HepG2 (cell line): ENCODE measurements at regions not wholly inside any gene's neighbourhood (a gene's known extent, or its start where the extent isn't known, plus 50 kb on each side); places are given as distances from the start of the nearest gene placed in this dataset.

Source experiments
- ATAC-seq: fragments of 200-7000 bp; cut with Tn5 transposase; 3 replicates; pipeline ENCODE4 v1.9.1; 2020; ENCODE audit warnings: mild to moderate bottlenecking, moderate library complexity
- BruUV-seq: library from RNA; stranded (reverse); fragments of 400-500 nt; replicated peaks from 2 replicates; lab custom pipeline; 2021; lab: Mats Ljungman, UMichigan
- CTCF ChIA-PET: fragments of 300-600 bp; formaldehyde crosslinking; extraction: SDS; loops from one replicate; lab custom pipeline; 2021; ENCODE audit warnings: low total read pairs, inconsistent platforms, low intra/inter-chr PET ratio; lab: Yijun Ruan, JAX
- POLR2A ChIA-PET: fragments of 350-600 bp; sonication (Branson Sonifier 250); formaldehyde crosslinking; loops from one replicate; lab custom pipeline; 2020; ENCODE audit warnings: antibody characterized with exemption, inconsistent platforms; lab: Yijun Ruan, JAX
- DNase-seq: peaks from one replicate; pipeline ENCODE4 v3.0.0-alpha.2; 2015; ENCODE audit warnings: low spot score
- FAIRE-seq: peaks from 3 replicates; lab custom pipeline; 2011; peaks lifted over from hg19 to GRCh38; lab: Jason Lieb, UNC
- H2AFZ ChIP-seq: one replicate; pipeline ENCODE4 v1.6.1; 2011; ENCODE audit warnings: low read length, inconsistent platforms
- H3K27ac ChIP-seq: fragments of 300-600 bp; 3 replicates; pipeline ENCODE4 v1.8.0; 2011; ENCODE audit warnings: mixed run types, mild to moderate bottlenecking, mixed read lengths, low read length, inconsistent platforms; ENCODE audit not compliant: insufficient read depth; ENCODE audit errors: extremely low read length
- H3K27me3 ChIP-seq, 2 experiments: fragments of 200-600 bp in 1 of 2; 2 replicates in 1 of 2; 3 replicates in 1 of 2; pipeline versions ENCODE4 v1.6.0 to v1.8.0; 2011; ENCODE audit warnings: low read length in 2 of 2, mild to moderate bottlenecking in 2 of 2, moderate library complexity in 2 of 2, inconsistent platforms in 1 of 2; ENCODE audit not compliant: insufficient read depth in 2 of 2, control insufficient read depth in 1 of 2
- H3K36me3 ChIP-seq, 2 experiments: fragments of 200-600 bp in 1 of 2; replicated peaks in 1 of 2; 2 replicates in 1 of 2; 3 replicates in 1 of 2; pipeline versions ENCODE4 v1.5.1 to v1.8.0; 2011; ENCODE audit warnings: low read length in 2 of 2, inconsistent platforms in 1 of 2; ENCODE audit not compliant: insufficient read depth in 2 of 2, control insufficient read depth in 1 of 2
- H3K4me1 ChIP-seq: 2 replicates; pipeline ENCODE4 v1.5.1; 2012; ENCODE audit warnings: low read length, inconsistent platforms; ENCODE audit not compliant: insufficient read depth
- H3K4me2 ChIP-seq: 2 replicates; pipeline ENCODE4 v1.6.0; 2011; ENCODE audit warnings: low read depth, low read length, inconsistent platforms
- H3K4me3 ChIP-seq, 3 experiments: fragments of 200-600 bp in 1 of 3; sonication (generic), shearing (Covaris generic) in 1 of 3; replicated peaks in 1 of 3; 2 replicates each; pipeline ENCODE4 v1.5.1; 2011 to 2016; ENCODE audit warnings: low read length in 3 of 3, inconsistent platforms in 2 of 3, low read depth in 2 of 3, mild to moderate bottlenecking in 2 of 3, control low read depth in 1 of 3, mixed read lengths in 1 of 3; ENCODE audit not compliant: insufficient read depth in 1 of 3
- H3K79me2 ChIP-seq: one replicate; pipeline ENCODE4 v1.6.1; 2011; ENCODE audit warnings: low read length, inconsistent platforms; ENCODE audit not compliant: insufficient read depth
- H3K9ac ChIP-seq: 2 replicates; pipeline ENCODE4 v1.6.0; 2011; ENCODE audit warnings: mild to moderate bottlenecking, low read depth, low read length, inconsistent platforms; ENCODE audit not compliant: insufficient read depth
- H3K9me3 ChIP-seq: 2 replicates; pipeline ENCODE4 v1.5.1; 2012; ENCODE audit warnings: mild to moderate bottlenecking, low read length
- H4K20me1 ChIP-seq: 2 replicates; pipeline ENCODE4 v1.6.0; 2011; ENCODE audit warnings: inconsistent platforms, mild to moderate bottlenecking, low read length, moderate library complexity; ENCODE audit not compliant: insufficient read depth
- ELF3 ChIP-seq: IDR thresholded peaks from 2 replicates; pipeline ENCODE4 v1.6.1; 2016; ENCODE audit warnings: missing genetic modification reagents, missing compliant biosample characterization
- MIXL1 ChIP-seq: IDR thresholded peaks from 2 replicates; pipeline ENCODE4 v1.6.1; 2016
- ZBTB8A ChIP-seq: sonication (generic); formaldehyde crosslinking; IDR thresholded peaks from 2 replicates; pipeline ENCODE4 v1.4.0; 2020; ENCODE audit warnings: mild to moderate bottlenecking, low read depth, missing genetic modification reagents, borderline replicate concordance
- ZNF282 ChIP-seq: fragments of 450-650 bp; IDR thresholded peaks from 2 replicates; pipeline ENCODE4 v1.6.1; 2018; ENCODE audit not compliant: partially characterized antibody
- ZNF589 ChIP-seq: sonication (generic); formaldehyde crosslinking; conservative IDR thresholded peaks from 2 replicates; pipeline ENCODE4 v1.8.0; 2022; ENCODE audit warnings: mild to moderate bottlenecking, moderate library complexity, missing genetic modification reagents
- ZNF713 ChIP-seq: sonication (generic); formaldehyde crosslinking; IDR thresholded peaks from 2 replicates; pipeline ENCODE4 v1.4.0; 2020; ENCODE audit warnings: mild to moderate bottlenecking, missing genetic modification reagents
- WGBS: methylation state at CpG from one replicate; pipeline ENCODE4 v1.1.6; 2017; ENCODE audit warnings: low lambda C conversion rate; 5-methylcytosine and 5-hydroxymethylcytosine counted together
- in situ Hi-C: cut with HindIII; loops from 2 replicates; pipeline ENCODE4 v1.10.0; 2017; ENCODE audit warnings: low pct_unique_long_range_greater_than_20kb; ENCODE audit not compliant: extremely low pct_ligation_motif_present
- intact Hi-C: fragments of 100-400 bp; cut with micrococcal nuclease; formaldehyde crosslinking; loops from one replicate; pipeline ENCODE4 v1.10.0; 2022; ENCODE audit not compliant: unreplicated experiment
- TF ChIP-seq, protein P1 (sequence below): sonication (generic); formaldehyde crosslinking; IDR thresholded peaks from 2 replicates; pipeline ENCODE4 v1.8.0; 2022; ENCODE audit warnings: mild to moderate bottlenecking, missing genetic modification reagents, moderate library complexity
- TF ChIP-seq, protein P2 (sequence below): sonication (generic); formaldehyde crosslinking; IDR thresholded peaks from 2 replicates; pipeline ENCODE4 v1.4.0; 2020; ENCODE audit warnings: missing genetic modification reagents, mild to moderate bottlenecking, borderline replicate concordance
- TF ChIP-seq, protein P3 (sequence below): sonication (generic); formaldehyde crosslinking; IDR thresholded peaks from 2 replicates; pipeline ENCODE4 v1.5.1; 2020; ENCODE audit warnings: mild to moderate bottlenecking, missing genetic modification reagents, borderline replicate concordance

DNA sequence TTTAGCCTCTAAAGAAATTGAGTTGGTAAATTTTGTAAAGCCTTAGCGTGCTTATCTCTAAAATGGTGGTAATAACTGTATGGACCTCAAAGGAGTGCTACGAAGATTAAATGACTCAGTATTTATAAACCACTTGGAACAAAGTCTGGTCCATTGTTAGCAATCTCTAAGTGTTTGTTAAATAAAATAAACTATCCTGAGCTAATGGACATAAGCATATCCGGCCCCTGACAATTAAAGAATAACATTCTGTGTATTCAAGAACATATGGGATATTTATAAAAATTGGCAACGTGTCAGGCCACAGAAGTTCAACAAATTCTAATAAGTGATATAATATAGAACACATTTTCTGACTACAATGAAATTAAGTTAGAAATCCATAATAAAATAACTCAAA, 71.0 kb downstream of the MYEOV start:
- peaks cover 8% of the 10 kb centered on the region; the same call in 1 of the 2 replicates for H3K9me3 ChIP-seq
- H3K79me2 ChIP-seq = no peaks in the 10 kb centered on the region
- H3K27me3 ChIP-seq = peaks cover 2 to 12% of the 10 kb centered on the region in 2 experiments; a peak in 2 of 5 replicates
- H3K4me3 ChIP-seq = no peak overlapping the region
- H3K4me1 ChIP-seq = peaks cover 19% of the 10 kb centered on the region
- H4K20me1 ChIP-seq = no peaks in the 10 kb centered on the region
- FAIRE-seq (no peak), ATAC-seq (no peak), DNase-seq (no peak)
- no peak for TF ChIP-seq MIXL1
- TF ChIP-seq ZBTB8A (CRISPR knock-in tag) = no peak
- no peak for TF ChIP-seq ZNF282
- TF ChIP-seq ELF3 (CRISPR knock-in tag) = no peak
- TF ChIP-seq, protein P1, sequence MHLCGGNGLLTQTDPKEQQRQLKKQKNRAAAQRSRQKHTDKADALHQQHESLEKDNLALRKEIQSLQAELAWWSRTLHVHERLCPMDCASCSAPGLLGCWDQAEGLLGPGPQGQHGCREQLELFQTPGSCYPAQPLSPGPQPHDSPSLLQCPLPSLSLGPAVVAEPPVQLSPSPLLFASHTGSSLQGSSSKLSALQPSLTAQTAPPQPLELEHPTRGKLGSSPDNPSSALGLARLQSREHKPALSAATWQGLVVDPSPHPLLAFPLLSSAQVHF = no peak
- no peak for TF ChIP-seq ZNF713 (CRISPR knock-in tag)
- no peak for TF ChIP-seq ZNF589 (CRISPR knock-in tag)
- TF ChIP-seq, protein P2, sequence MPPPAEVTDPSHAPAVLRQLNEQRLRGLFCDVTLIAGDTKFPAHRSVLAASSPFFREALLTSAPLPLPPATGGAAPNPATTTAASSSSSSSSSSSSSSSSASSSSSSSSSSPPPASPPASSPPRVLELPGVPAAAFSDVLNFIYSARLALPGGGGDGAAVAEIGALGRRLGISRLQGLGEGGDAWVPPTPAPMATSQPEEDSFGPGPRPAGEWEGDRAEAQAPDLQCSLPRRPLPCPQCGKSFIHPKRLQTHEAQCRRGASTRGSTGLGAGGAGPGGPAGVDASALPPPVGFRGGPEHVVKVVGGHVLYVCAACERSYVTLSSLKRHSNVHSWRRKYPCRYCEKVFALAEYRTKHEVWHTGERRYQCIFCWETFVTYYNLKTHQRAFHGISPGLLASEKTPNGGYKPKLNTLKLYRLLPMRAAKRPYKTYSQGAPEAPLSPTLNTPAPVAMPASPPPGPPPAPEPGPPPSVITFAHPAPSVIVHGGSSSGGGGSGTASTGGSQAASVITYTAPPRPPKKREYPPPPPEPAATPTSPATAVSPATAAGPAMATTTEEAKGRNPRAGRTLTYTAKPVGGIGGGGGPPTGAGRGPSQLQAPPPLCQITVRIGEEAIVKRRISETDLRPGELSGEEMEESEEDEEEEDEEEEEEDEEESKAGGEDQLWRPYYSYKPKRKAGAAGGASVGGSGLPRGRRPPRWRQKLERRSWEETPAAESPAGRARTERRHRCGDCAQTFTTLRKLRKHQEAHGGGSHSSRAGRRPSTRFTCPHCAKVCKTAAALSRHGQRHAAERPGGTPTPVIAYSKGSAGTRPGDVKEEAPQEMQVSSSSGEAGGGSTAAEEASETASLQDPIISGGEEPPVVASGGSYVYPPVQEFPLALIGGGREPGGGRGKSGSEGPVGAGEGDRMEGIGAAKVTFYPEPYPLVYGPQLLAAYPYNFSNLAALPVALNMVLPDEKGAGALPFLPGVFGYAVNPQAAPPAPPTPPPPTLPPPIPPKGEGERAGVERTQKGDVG = no peak
- TF ChIP-seq, protein P3, sequence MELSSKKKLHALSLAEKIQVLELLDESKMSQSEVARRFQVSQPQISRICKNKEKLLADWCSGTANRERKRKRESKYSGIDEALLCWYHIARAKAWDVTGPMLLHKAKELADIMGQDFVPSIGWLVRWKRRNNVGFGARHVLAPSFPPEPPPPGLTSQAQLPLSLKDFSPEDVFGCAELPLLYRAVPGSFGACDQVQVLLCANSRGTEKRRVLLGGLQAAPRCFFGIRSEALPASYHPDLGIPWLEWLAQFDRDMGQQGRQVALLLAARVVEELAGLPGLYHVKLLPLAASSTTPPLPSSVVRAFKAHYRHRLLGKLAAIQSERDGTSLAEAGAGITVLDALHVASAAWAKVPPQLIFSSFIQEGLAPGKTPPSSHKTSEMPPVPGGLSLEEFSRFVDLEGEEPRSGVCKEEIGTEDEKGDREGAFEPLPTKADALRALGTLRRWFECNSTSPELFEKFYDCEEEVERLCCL (CRISPR knock-in tag) = no peak
- H3K4me2 ChIP-seq = no peak overlapping the region
- H3K9ac ChIP-seq = no peak overlapping the region
- ChIA-PET CTCF (no interaction called here), POLR2A (no interaction called here)
- in situ Hi-C loops (no loop called here), intact Hi-C loops (no loop called here)
- BruUV-seq = no TSS peak
- 8% methylated on average over 4 of the region's 4 CpGs for WGBS
- H2AFZ ChIP-seq = no peak overlapping the region
- no peaks in the 10 kb centered on the region for H3K36me3 ChIP-seq
- H3K27ac ChIP-seq = no peak overlapping the region
